ENCODE measurements at regions not wholly inside any gene's neighbourhood (a gene's known extent, or its start where the extent isn't known, plus 50 kb on each side); places are given as distances from the start of the nearest gene placed in this dataset.

DNA sequence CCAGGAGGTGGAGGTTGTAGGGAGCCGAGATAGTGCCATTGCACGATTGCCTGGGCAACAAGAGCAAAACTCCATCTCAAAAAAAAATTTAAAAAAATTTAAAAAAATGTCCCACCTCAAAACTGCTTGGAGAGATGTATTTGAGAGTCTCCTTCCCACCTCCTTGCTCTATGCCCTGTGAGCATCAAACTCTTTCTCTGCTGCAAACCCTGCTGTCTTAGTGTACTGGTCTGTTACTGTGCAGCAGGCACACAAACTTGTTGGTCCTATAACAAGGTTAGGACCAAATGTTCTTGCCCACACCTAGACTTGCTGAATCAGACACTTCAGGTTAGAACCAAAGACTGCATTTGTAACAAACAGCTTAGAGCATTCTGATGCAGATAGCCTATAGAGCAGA lies 153.5 kb upstream of the FUT8 start:
- ATAC-seq (no peak), DNase-seq (no peak)
- POLR2A ChIA-PET, result interaction anchor here (2.2 kb wide), 1 partner anchor 153 kb away, joined by 8 read pairs; the partner anchor contains the start of gene FUT8
- H3K9me3 Mint-ChIP-seq, result peaks cover 0 to 25% (median 7%) of the 10 kb centered on the region in 9 donors
- H3K36me3 Mint-ChIP-seq, result peaks cover 0 to 10% (median 3%) of the 10 kb centered on the region in 3 donors
- no peak overlapping the region for H3K4me3 Mint-ChIP-seq
- H3K27ac Mint-ChIP-seq, result no peak overlapping the region
- H3K27me3 Mint-ChIP-seq, result peaks cover 0 to 1% (median 0%) of the 10 kb centered on the region in 5 donors
- peaks cover 23 to 30% (median 25%) of the 10 kb centered on the region in 4 donors for H3K4me1 Mint-ChIP-seq

- POLR2A ChIA-PET, result interaction anchor here (0.6 to 1.4 kb wide), 3 partner anchors 15 to 150 kb away, joined by 3 to 6 read pairs (median 3); no protein-coding TSS in a partner anchor
- H3K27me3 Mint-ChIP-seq, result peaks cover 0 to 1% (median 0%) of the 10 kb centered on the region in 5 donors
- H3K36me3 Mint-ChIP-seq, result peaks cover 0 to 10% (median 3%) of the 10 kb centered on the region in 3 donors
- H3K9me3 Mint-ChIP-seq, result peaks cover 0 to 25% (median 7%) of the 10 kb centered on the region in 9 donors
- DNase-seq (no peak), ATAC-seq (no peak)
- H3K4me1 Mint-ChIP-seq, result peaks cover 13 to 20% (median 15%) of the 10 kb centered on the region in 4 donors
- H3K27ac Mint-ChIP-seq, result no peak overlapping the region
- H3K4me3 Mint-ChIP-seq, result no peak overlapping the region
Measured at GRCh38 chr14:65260786-65261185, 151.7 kb upstream of the FUT8 start.

DNA sequence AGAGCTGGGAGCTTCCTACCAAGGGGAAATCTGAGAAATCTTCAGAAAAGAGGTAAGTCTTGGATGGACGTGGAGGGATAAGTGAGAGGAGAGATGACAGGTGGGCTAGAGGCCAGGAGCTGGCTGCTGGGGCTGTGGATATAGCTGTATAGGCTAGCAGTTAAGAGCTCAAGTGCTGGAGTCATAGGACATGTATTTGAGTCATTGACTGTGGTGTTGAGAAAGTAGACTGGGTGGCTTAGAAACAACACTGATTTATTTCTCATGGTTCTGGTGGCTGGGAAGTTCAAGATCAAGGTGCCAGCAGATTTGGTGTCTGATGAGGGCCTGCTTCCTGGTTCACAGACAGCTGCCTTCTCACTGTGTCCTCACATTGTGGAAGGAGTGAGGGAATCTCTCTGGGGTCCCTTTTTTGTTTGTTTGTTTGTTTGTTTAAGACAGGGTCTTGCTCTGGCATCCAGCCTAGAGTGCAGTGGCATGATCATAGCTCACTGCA lies 151.1 kb upstream of the FUT8 start:
- POLR2A ChIA-PET, result interaction anchor here (0.5 to 1.4 kb wide), 3 partner anchors 16 to 18 kb away, joined by 3 read pairs; no protein-coding TSS in a partner anchor
- H3K36me3 Mint-ChIP-seq, result peaks cover 0 to 10% (median 3%) of the 10 kb centered on the region in 3 donors
- no peak overlapping the region for H3K27ac Mint-ChIP-seq

GRCh38 chr14:65261946-65262345 lies 150.6 kb upstream of the FUT8 start:
- peaks cover 7 to 13% (median 9%) of the 10 kb centered on the region in 4 donors for H3K4me1 Mint-ChIP-seq
- peaks cover 0 to 25% (median 7%) of the 10 kb centered on the region in 9 donors for H3K9me3 Mint-ChIP-seq
- POLR2A ChIA-PET, result interaction anchor here (0.5 kb wide), 1 partner anchor 16 kb away, joined by 3 read pairs; no protein-coding TSS in a partner anchor
- ATAC-seq, result no peak
- no peak overlapping the region for H3K4me3 Mint-ChIP-seq
- no peak overlapping the region for H3K27ac Mint-ChIP-seq
- H3K36me3 Mint-ChIP-seq, result peaks cover 0 to 10% (median 3%) of the 10 kb centered on the region in 3 donors
- peaks cover 0 to 1% (median 0%) of the 10 kb centered on the region in 5 donors for H3K27me3 Mint-ChIP-seq
- DNase-seq, result no peak

More for the DNA sequence above, 151.1 kb upstream of the FUT8 start:
- peaks cover 0 to 25% (median 7%) of the 10 kb centered on the region in 9 donors for H3K9me3 Mint-ChIP-seq
- ATAC-seq (no peak), DNase-seq (no peak)
- peaks cover 7 to 13% (median 9%) of the 10 kb centered on the region in 4 donors for H3K4me1 Mint-ChIP-seq
- peaks cover 0 to 1% (median 0%) of the 10 kb centered on the region in 5 donors for H3K27me3 Mint-ChIP-seq
- no peak overlapping the region for H3K4me3 Mint-ChIP-seq

DNA sequence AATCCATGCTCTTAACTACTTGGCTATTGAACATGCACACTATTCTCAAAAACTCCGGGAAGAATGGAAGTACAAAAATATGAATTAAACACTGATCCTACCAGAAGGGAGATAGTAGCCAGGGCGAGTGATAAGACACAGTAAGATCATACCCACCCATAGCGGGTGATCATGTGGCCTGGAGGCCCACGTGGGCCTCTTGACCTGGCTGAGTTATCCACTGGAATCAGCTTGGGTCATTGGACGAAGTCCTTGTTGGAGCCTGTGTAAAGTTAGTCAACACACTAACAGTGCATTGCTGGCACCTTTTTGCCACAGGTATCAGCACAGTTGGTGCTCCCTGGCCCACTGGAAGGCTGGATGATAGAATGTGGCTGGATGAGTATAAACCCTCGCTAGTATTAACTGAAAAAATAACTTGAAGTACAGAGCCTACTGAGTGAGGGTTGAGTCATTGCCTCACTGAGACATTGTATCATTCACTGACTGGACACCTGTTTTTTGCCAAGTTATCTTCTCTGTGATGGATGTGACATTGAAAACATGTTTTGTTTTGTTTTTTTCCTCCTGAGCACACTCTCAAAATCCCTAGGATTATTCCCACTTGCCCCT lies 149.2 kb upstream of the FUT8 start:
- DNase-seq (no peak), ATAC-seq (no peak)
- Mint-ChIP-seq H3K9me3 (peaks cover 0 to 27% (median 7%) of the 10 kb centered on the region in 9 donors), H3K4me1 (peaks cover 12 to 26% (median 15%) of the 10 kb centered on the region in 4 donors), H3K4me3 (no peak overlapping the region), H3K36me3 (peaks cover 0 to 12% (median 3%) of the 10 kb centered on the region in 3 donors), H3K27me3 (peaks cover 0 to 1% (median 0%) of the 10 kb centered on the region in 5 donors), H3K27ac (peak overlapping the region in 2 of 10 donors; percentile 6 to 33)
- POLR2A ChIA-PET, result interaction anchor here (0.5 kb wide), 1 partner anchor 127 kb away, joined by 6 read pairs; no protein-coding TSS in a partner anchor

- POLR2A ChIA-PET, result interaction anchor here (0.7 to 1.5 kb wide), 3 partner anchors 10 to 145 kb away, joined by 3 to 4 read pairs (median 3); no protein-coding TSS in a partner anchor
- no peak for ATAC-seq
- no peak for DNase-seq
- Mint-ChIP-seq H3K36me3 (peaks cover 0 to 3% (median 0%) of the 10 kb centered on the region in 3 donors), H3K27ac (peak overlapping the region in 6 of 10 donors; percentile 8 to 91 (median 17)), H3K27me3 (no peaks in the 10 kb centered on the region), H3K4me3 (no peak overlapping the region), H3K4me1 (peaks cover 17 to 37% (median 30%) of the 10 kb centered on the region in 4 donors), H3K9me3 (peaks cover 0 to 4% (median 0%) of the 10 kb centered on the region in 9 donors)
Measured at GRCh38 chr14:65267856-65268255, 144.7 kb upstream of the FUT8 start.

DNA sequence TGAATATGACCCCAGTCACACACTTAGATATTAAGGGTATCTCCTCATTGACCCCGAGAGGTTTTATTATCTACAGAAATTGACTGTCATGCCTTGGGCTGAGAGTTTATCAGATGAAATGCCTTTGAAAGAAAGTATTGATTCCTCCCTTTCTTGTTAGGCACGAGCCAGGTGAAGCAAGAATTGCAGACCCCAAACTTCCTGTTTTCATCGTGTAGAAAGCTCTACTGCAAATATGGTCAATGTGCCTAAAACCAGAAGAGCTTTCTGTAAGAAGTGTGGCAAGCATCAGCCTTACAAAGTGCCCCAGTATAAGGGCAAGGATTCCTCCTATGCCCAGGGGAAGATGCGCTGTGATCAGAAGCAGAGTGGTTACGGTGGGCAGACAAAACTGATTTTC lies 143.9 kb upstream of the FUT8 start:
- no peak for DNase-seq
- H3K27ac Mint-ChIP-seq, result peak overlapping the region in 9 of 10 donors; percentile 9 to 91 (median 70)
- peak overlapping the region in 8 of 10 donors; percentile 10 to 79 (median 44) for H3K4me3 Mint-ChIP-seq
- peaks cover 0 to 4% (median 0%) of the 10 kb centered on the region in 9 donors for H3K9me3 Mint-ChIP-seq
- ATAC-seq, result no peak
- H3K27me3 Mint-ChIP-seq, result no peaks in the 10 kb centered on the region
- H3K36me3 Mint-ChIP-seq, result peaks cover 0 to 3% (median 0%) of the 10 kb centered on the region in 3 donors
- POLR2A ChIA-PET, result interaction anchor here (0.7 to 1.6 kb wide), 5 partner anchors 10 to 145 kb away, joined by 3 to 6 read pairs (median 4); partner anchors contain the start of gene FUT8
- peaks cover 17 to 37% (median 30%) of the 10 kb centered on the region in 4 donors for H3K4me1 Mint-ChIP-seq

GRCh38 chr14:65269732-65270131 lies 142.8 kb upstream of the FUT8 start:
- Mint-ChIP-seq H3K9me3 (peaks cover 0 to 4% (median 0%) of the 10 kb centered on the region in 9 donors), H3K27me3 (no peaks in the 10 kb centered on the region), H3K27ac (peak overlapping the region in 2 of 10 donors; percentile 43 to 82), H3K4me3 (no peak overlapping the region), H3K36me3 (peaks cover 0 to 3% (median 0%) of the 10 kb centered on the region in 3 donors), H3K4me1 (peaks cover 17 to 37% (median 30%) of the 10 kb centered on the region in 4 donors)
- POLR2A ChIA-PET, result interaction anchor here (1.4 to 1.6 kb wide), 2 partner anchors 17 to 142 kb away, joined by 6 read pairs; partner anchors contain the start of gene FUT8
- no peak for ATAC-seq
- DNase-seq, result no peak

GRCh38 chr14:65277027-65277426 lies 135.5 kb upstream of the FUT8 start:
- Mint-ChIP-seq H3K4me1 (peaks cover 5 to 10% (median 6%) of the 10 kb centered on the region in 4 donors), H3K27me3 (no peaks in the 10 kb centered on the region), H3K27ac (no peak overlapping the region), H3K9me3 (no peaks in the 10 kb centered on the region), H3K36me3 (no peaks in the 10 kb centered on the region), H3K4me3 (no peak overlapping the region)
- POLR2A ChIA-PET, result no interaction called here
- DNase-seq (no peak), ATAC-seq (no peak)

GRCh38 chr14:65277580-65278270 lies 134.8 kb upstream of the FUT8 start:
- ATAC-seq (no peak), DNase-seq (no peak)
- Mint-ChIP-seq H3K4me1 (peaks cover 12 to 17% (median 13%) of the 10 kb centered on the region in 4 donors), H3K36me3 (no peaks in the 10 kb centered on the region), H3K4me3 (no peak overlapping the region), H3K27me3 (no peaks in the 10 kb centered on the region), H3K9me3 (no peaks in the 10 kb centered on the region), H3K27ac (peak overlapping the region in 1 of 10 donors; percentile 27)
- POLR2A ChIA-PET, result interaction anchor here (0.9 kb wide), 1 partner anchor 9 kb away, joined by 4 read pairs; no protein-coding TSS in a partner anchor

- POLR2A ChIA-PET, result interaction anchor here (0.9 kb wide), 1 partner anchor 10 kb away, joined by 4 read pairs; no protein-coding TSS in a partner anchor
Measured at GRCh38 chr14:65278589-65278988, 133.9 kb upstream of the FUT8 start.

GRCh38 chr14:65279510-65279909 lies 133.0 kb upstream of the FUT8 start:
- no peak overlapping the region for H3K4me3 Mint-ChIP-seq
- no peak overlapping the region for H3K27ac Mint-ChIP-seq
- no peaks in the 10 kb centered on the region for H3K36me3 Mint-ChIP-seq
- no peaks in the 10 kb centered on the region for H3K9me3 Mint-ChIP-seq
- DNase-seq (no peak), ATAC-seq (no peak)
- POLR2A ChIA-PET, result interaction anchor here (1.1 kb wide), 1 partner anchor 19 kb away, joined by 3 read pairs; no protein-coding TSS in a partner anchor
- peaks cover 18 to 34% (median 29%) of the 10 kb centered on the region in 4 donors for H3K4me1 Mint-ChIP-seq
- H3K27me3 Mint-ChIP-seq, result no peaks in the 10 kb centered on the region

More at GRCh38 chr14:65278589-65278988, 133.9 kb upstream of the FUT8 start:
- ATAC-seq, result no peak
- Mint-ChIP-seq H3K4me1 (peaks cover 18 to 26% (median 21%) of the 10 kb centered on the region in 4 donors), H3K27me3 (no peaks in the 10 kb centered on the region), H3K36me3 (no peaks in the 10 kb centered on the region), H3K4me3 (no peak overlapping the region), H3K27ac (no peak overlapping the region), H3K9me3 (no peaks in the 10 kb centered on the region)
- DNase-seq, result no peak
